ENCODE measurements at regions not wholly inside any gene's neighbourhood (a gene's known extent, or its start where the extent isn't known, plus 50 kb on each side); places are given as distances from the start of the nearest gene placed in this dataset.

DNA sequence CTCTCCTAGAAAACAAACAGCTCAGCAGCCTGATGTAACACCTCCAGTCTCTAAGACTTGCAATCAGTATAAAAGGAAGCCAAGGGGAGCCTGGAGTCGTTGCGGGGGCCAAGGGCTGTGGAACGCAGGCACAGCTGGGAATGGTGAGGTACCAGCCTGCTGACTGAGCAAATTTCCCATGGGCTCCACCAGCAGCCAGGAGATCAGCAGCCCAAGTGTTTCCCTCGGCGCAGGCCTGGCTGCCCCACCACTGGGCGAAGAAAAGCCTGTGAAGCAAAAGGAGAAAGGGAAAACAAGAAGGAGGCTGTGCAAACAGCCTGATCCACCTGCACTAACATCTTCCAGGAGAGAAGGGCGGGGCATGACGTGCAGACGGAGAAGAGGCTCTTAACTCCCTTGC is 155.3 kb downstream of the SHQ1 start:
- TF ChIP-seq, protein P1, sequence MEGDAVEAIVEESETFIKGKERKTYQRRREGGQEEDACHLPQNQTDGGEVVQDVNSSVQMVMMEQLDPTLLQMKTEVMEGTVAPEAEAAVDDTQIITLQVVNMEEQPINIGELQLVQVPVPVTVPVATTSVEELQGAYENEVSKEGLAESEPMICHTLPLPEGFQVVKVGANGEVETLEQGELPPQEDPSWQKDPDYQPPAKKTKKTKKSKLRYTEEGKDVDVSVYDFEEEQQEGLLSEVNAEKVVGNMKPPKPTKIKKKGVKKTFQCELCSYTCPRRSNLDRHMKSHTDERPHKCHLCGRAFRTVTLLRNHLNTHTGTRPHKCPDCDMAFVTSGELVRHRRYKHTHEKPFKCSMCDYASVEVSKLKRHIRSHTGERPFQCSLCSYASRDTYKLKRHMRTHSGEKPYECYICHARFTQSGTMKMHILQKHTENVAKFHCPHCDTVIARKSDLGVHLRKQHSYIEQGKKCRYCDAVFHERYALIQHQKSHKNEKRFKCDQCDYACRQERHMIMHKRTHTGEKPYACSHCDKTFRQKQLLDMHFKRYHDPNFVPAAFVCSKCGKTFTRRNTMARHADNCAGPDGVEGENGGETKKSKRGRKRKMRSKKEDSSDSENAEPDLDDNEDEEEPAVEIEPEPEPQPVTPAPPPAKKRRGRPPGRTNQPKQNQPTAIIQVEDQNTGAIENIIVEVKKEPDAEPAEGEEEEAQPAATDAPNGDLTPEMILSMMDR (IDR thresholded peaks at IDR 0.05; ENCODE audit: poor library complexity) = no peak
- TF ChIP-seq EZH2 (IDR thresholded peaks at IDR 0.05; ENCODE audit: borderline replicate concordance) = no peak

Data from hepatocyte (in vitro differentiated cells).